ENCODE measurements at regions not wholly inside any gene's neighbourhood (a gene's known extent, or its start where the extent isn't known, plus 50 kb on each side); places are given as distances from the start of the nearest gene placed in this dataset.

- no peak overlapping the region for H3K4me3 ChIP-seq
- TF ChIP-seq POLR2A (IDR thresholded peaks at IDR 0.05) = no peak
- TF ChIP-seq EP300 (IDR thresholded peaks at IDR 0.05) = no peak
- H3K36me3 ChIP-seq = no peaks in the 10 kb centered on the region
- H3K4me1 ChIP-seq = no peaks in the 10 kb centered on the region
- H3K9me3 ChIP-seq = no peaks in the 10 kb centered on the region
- H3K27me3 ChIP-seq = no peaks in the 10 kb centered on the region
- no peak overlapping the region for H3K27ac ChIP-seq
- no peak for ATAC-seq (ENCODE audit: low FRiP score in 2 of 2)
- DNase-seq = no peak
Observed at GRCh38 chr12:76633415-76633814, 73.8 kb upstream of the OSBPL8 start.

GRCh38 chr12:76634133-76634532 lies 74.6 kb upstream of the OSBPL8 start:
- Histone ChIP-seq H3K9me3 (no peaks in the 10 kb centered on the region), H3K27me3 (no peaks in the 10 kb centered on the region), H3K36me3 (no peaks in the 10 kb centered on the region), H3K4me1 (no peaks in the 10 kb centered on the region), H3K27ac (no peak overlapping the region), H3K4me3 (no peak overlapping the region)
- no peak for TF ChIP-seq EP300 (IDR thresholded peaks at IDR 0.05)
- TF ChIP-seq POLR2A (IDR thresholded peaks at IDR 0.05) = no peak
- TF ChIP-seq CTCF (IDR thresholded peaks at IDR 0.05) = no peak
- no peak for TF ChIP-seq POLR2AphosphoS5 (IDR thresholded peaks at IDR 0.05)
- WGBS, 2 donors = 81 to 86% methylated on average over 4 of the region's 4 CpGs
- no peak for DNase-seq
- ATAC-seq (ENCODE audit: low FRiP score in 2 of 2) = no peak

- Histone ChIP-seq H3K27ac (no peak overlapping the region), H3K36me3 (no peaks in the 10 kb centered on the region), H3K4me1 (no peaks in the 10 kb centered on the region), H3K4me3 (no peak overlapping the region), H3K27me3 (no peaks in the 10 kb centered on the region), H3K9me3 (no peaks in the 10 kb centered on the region)
- ATAC-seq (ENCODE audit: low FRiP score in 2 of 2) = no peak
- TF ChIP-seq EP300 (IDR thresholded peaks at IDR 0.05) = no peak
- no peak for TF ChIP-seq CTCF (IDR thresholded peaks at IDR 0.05)
- TF ChIP-seq POLR2AphosphoS5 (IDR thresholded peaks at IDR 0.05) = no peak
- no peak for TF ChIP-seq POLR2A (IDR thresholded peaks at IDR 0.05)
- 73 to 80% methylated on average over 5 of the region's 5 CpGs for WGBS, 2 donors
- no peak for DNase-seq
Observed at GRCh38 chr12:76636121-76636692, 76.6 kb upstream of the OSBPL8 start.

- Histone ChIP-seq H3K27ac (no peak overlapping the region), H3K9me3 (no peaks in the 10 kb centered on the region), H3K36me3 (no peaks in the 10 kb centered on the region), H3K4me3 (no peak overlapping the region), H3K4me1 (no peaks in the 10 kb centered on the region), H3K27me3 (no peaks in the 10 kb centered on the region)
- 82 to 90% methylated on average over 3 of the region's 3 CpGs for WGBS, 2 donors
- DNase-seq (no peak), ATAC-seq (ENCODE audit: low FRiP score in 2 of 2) (no peak)
- TF ChIP-seq POLR2A (IDR thresholded peaks at IDR 0.05) (no peak), CTCF (IDR thresholded peaks at IDR 0.05) (no peak), POLR2AphosphoS5 (IDR thresholded peaks at IDR 0.05) (no peak), EP300 (IDR thresholded peaks at IDR 0.05) (no peak)
Observed at GRCh38 chr12:76637807-76638206, 78.2 kb upstream of the OSBPL8 start.

GRCh38 chr12:76639646-76640045 lies 80.1 kb upstream of the OSBPL8 start:
- Histone ChIP-seq H3K27me3 (no peaks in the 10 kb centered on the region), H3K9me3 (no peaks in the 10 kb centered on the region), H3K4me3 (no peak overlapping the region), H3K4me1 (no peaks in the 10 kb centered on the region), H3K36me3 (no peaks in the 10 kb centered on the region), H3K27ac (no peak overlapping the region)
- peak in 1 of 2 donors; percentile 49 for ATAC-seq (ENCODE audit: low FRiP score in 2 of 2)
- TF ChIP-seq CTCF (IDR thresholded peaks at IDR 0.05) = no peak
- TF ChIP-seq POLR2A (IDR thresholded peaks at IDR 0.05) = no peak
- no peak for TF ChIP-seq EP300 (IDR thresholded peaks at IDR 0.05)
- TF ChIP-seq POLR2AphosphoS5 (IDR thresholded peaks at IDR 0.05) = no peak
- no peak for DNase-seq
- 89 to 93% methylated on average over 6 of the region's 6 CpGs for WGBS, 2 donors
